ENCODE measurements at regions not wholly inside any gene's neighbourhood (a gene's known extent, or its start where the extent isn't known, plus 50 kb on each side); places are given as distances from the start of the nearest gene placed in this dataset.

DNA sequence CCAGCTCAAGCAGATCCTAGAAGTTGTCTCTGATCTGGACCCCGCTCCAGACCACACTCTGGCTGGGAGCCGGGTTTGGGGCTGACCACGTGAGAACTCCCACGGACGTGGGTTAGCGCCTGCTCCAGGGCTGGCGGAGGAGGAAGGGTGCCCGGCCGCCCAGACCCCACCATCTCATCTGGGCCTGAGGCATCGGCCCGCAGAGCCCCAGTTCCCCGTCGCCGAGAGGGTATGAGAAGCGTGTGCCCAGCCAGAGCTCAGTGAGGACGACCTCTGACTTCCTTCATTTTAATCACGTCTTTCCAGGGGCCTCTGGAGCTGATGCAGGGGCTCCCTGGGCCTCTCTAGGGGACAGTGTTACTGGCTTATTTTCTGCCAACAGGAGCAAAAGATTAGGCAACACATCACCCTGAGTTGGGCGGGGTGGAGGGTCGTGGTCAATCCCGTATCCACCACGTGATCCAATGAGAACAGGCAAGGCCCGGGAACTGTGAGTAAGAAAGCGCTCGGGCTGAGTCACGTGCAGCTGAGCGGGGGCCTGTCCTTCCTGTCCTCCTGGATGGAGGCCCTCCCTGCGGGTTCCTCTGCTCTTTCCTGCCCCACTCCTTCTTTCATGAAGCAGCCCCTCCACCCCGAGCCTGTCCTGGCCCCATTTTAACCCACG, 81.1 kb downstream of the SIK1 start:
- no peak for DNase-seq
- no peaks in the 10 kb centered on the region for H3K36me3 ChIP-seq
- no peak overlapping the region for H3K4me3 ChIP-seq (ENCODE audit: low read depth, low read length)
- no peaks in the 10 kb centered on the region for H3K27me3 ChIP-seq
- no peaks in the 10 kb centered on the region; the same call in 1 of the 2 replicates for H3K9me3 ChIP-seq
- no peak for TF ChIP-seq CTCF (IDR thresholded peaks at IDR 0.05; ENCODE audit: low read depth, low read length)
- H3K4me1 ChIP-seq, result no peaks in the 10 kb centered on the region

- TF ChIP-seq CTCF (IDR thresholded peaks at IDR 0.05; ENCODE audit: low read depth, low read length), result no peak
- no peaks in the 10 kb centered on the region; the same call in 1 of the 2 replicates for H3K9me3 ChIP-seq
- no peaks in the 10 kb centered on the region for H3K27me3 ChIP-seq
- no peak for DNase-seq
- H3K4me1 ChIP-seq, result no peaks in the 10 kb centered on the region
- no peak overlapping the region for H3K4me3 ChIP-seq (ENCODE audit: low read depth, low read length)
- no peaks in the 10 kb centered on the region for H3K36me3 ChIP-seq
Measured at GRCh38 chr21:43345046-43345745, 81.7 kb downstream of the SIK1 start.

- Histone ChIP-seq H3K9me3 (no peaks in the 10 kb centered on the region; the same call in 1 of the 2 replicates), H3K4me1 (no peaks in the 10 kb centered on the region), H3K36me3 (no peaks in the 10 kb centered on the region), H3K27me3 (no peaks in the 10 kb centered on the region), H3K4me3 (ENCODE audit: low read depth, low read length) (no peak overlapping the region)
- DNase-seq, result no peak
- TF ChIP-seq CTCF (IDR thresholded peaks at IDR 0.05; ENCODE audit: low read depth, low read length), result no peak
Measured at GRCh38 chr21:43343992-43344886, 82.7 kb downstream of the SIK1 start.

- no peaks in the 10 kb centered on the region for H3K36me3 ChIP-seq
- H3K4me1 ChIP-seq, result no peaks in the 10 kb centered on the region
- no peak for DNase-seq
- no peaks in the 10 kb centered on the region; the same call in 1 of the 2 replicates for H3K9me3 ChIP-seq
- no peaks in the 10 kb centered on the region for H3K27me3 ChIP-seq
- no peak overlapping the region for H3K4me3 ChIP-seq (ENCODE audit: low read depth, low read length)
- TF ChIP-seq CTCF (IDR thresholded peaks at IDR 0.05; ENCODE audit: low read depth, low read length), result no peak
Measured at GRCh38 chr21:43343095-43343991, 83.6 kb downstream of the SIK1 start.

DNA sequence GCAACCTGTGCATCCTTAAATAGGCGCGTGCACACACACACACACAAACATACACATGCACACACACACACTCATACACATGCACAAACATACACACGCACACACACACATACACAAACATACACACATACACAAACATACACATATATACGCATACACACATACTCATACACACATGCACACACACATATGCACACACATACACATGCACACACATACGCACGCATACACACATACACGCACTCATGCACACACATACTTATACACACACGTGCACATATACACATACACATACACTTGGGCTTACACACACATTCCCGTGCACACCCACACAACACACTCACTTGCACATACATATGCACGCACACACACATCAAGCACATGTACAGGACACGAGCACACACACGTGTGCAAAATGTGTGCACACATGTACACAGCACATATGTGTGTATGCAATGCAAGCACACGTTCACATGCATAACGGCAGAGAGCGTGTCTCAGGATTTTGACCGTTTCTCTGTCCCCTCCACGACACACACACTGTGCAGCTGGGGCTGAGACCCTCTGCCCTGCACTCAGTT, 84.5 kb downstream of the SIK1 start:
- no peaks in the 10 kb centered on the region for H3K4me1 ChIP-seq
- H3K9me3 ChIP-seq, result no peaks in the 10 kb centered on the region; the same call in 1 of the 2 replicates
- H3K27me3 ChIP-seq, result no peaks in the 10 kb centered on the region
- no peaks in the 10 kb centered on the region for H3K36me3 ChIP-seq
- no peak overlapping the region for H3K4me3 ChIP-seq (ENCODE audit: low read depth, low read length)
- no peak for TF ChIP-seq CTCF (IDR thresholded peaks at IDR 0.05; ENCODE audit: low read depth, low read length)
- no peak for DNase-seq
